Islet precursor cell (in vitro differentiated cells): ENCODE measurements at regions not wholly inside any gene's neighbourhood (a gene's known extent, or its start where the extent isn't known, plus 50 kb on each side); places are given as distances from the start of the nearest gene placed in this dataset.

Source experiments
- DNase-seq: peaks from one replicate; pipeline ENCODE4 v3.0.0-alpha.2; 2018

- no peak for DNase-seq
These were observed 151.5 kb downstream of the ATXN7L3B start for GRCh38 chr12:74689071-74689655.

DNA sequence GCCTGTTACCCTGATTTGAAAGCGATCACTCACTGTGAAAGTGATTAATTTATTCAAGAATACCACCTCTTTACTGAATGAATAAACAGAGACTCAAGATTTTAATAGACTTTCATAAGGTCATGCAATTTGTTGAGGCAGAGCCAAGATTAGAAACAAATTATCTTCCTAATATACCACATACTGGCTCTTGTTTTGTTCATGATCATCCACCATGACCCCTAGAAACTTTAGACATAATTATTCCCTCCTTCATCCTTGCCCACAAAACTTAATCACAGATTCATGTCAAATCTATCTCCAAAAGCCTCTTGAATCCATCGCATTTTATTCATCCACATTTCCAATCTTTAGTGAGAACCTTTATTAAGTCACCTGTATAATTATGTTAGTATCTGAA lies 152.3 kb downstream of the ATXN7L3B start:
- DNase-seq = no peak

DNA sequence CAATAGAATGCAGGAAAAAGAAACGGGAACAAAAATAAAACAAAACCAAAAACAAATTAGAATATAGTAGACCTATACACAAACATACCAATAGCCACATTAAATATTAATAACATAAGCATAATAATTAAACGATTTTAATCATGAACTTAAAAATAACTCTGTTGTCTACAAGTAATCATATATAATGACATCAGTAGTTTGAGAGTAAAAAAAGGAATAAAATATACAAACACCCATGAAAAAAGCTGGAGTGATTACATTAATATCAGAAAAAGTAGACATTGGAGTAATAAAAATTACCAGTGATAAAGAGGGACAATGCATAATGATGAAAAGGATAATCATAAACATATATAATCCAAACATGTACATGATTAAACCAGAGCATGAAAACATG lies 181.8 kb downstream of the ATXN7L3B start:
- DNase-seq = no peak

- no peak for DNase-seq
These were observed 185.1 kb downstream of the ATXN7L3B start for GRCh38 chr12:74722709-74723108.

GRCh38 chr12:74725154-74725553 lies 187.5 kb downstream of the ATXN7L3B start:
- no peak for DNase-seq

DNA sequence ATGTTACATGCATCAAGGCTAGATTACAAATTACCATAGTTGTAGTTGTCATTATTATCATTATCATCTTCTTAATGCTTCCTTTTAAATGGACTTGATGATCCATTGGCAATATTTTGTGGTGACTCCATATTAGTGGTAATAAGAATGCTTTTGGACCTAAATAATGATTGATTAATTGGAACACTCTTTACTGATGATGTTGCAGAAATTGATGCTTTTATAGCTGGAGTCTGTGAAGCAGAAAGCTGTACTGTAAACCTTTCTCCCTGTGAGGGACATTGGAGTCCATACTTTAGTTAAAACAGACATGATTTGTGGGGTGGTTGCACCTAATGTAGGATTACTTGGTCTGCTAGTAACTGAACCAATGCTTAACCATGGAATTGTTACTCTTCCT lies 190.4 kb downstream of the ATXN7L3B start:
- no peak for DNase-seq

DNA sequence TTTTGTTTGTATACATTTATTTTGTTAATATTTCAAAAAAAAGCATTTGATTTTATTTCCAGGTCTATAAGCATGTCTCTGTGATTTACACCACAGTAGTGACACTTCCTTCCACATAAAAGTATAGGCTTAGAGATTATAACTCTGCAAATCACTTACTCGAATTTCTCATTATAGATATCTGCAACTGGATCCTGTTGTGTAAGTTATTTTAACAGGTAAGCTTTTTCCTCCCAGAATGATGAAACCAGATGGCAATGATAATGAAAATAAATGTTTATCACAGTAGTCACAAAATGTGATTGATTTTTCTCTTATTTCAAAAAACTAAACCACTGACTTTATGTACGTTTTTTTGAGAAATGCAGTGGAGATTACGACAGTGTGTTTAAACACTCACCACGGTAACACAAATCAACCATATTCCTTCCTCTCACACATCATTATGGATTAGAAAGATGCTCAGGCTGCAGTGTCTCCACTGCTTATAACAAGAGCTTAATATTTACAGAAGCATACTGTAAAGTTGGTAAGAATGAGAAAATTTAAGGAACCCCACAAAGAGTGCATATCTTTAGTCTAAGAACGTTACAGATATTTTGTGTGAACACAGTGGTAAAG lies 194.6 kb downstream of the ATXN7L3B start:
- no peak for DNase-seq

DNA sequence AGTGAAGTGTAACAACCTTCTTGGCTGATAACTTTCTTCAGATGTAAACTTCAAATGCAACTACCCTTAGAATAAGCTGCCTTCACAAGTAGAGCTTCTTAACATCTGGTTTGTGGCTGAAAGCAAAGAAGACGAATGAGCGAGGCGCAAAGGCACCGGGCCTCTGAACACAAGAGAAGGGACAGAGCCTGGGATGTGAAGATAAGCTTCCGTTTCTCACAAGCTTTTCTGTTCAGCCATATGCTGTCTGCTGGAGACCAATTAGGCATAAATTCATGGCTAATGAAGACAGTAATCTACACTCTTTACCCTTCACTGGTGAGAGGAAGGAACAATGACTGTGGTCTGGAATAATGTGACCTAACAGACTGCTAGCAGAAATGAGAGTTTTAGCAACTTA lies 195.2 kb downstream of the ATXN7L3B start:
- peak; percentile 57 for DNase-seq

- DNase-seq = no peak
These were observed 203.5 kb downstream of the ATXN7L3B start for GRCh38 chr12:74741112-74741511.

- no peak for DNase-seq
These were observed 209.7 kb downstream of the ATXN7L3B start for GRCh38 chr12:74747305-74747704.

GRCh38 chr12:74751441-74751840 lies 213.8 kb downstream of the ATXN7L3B start:
- no peak for DNase-seq

- no peak for DNase-seq
These were observed 214.6 kb downstream of the ATXN7L3B start for GRCh38 chr12:74752215-74752614.

- no peak for DNase-seq
These were observed 232.9 kb downstream of the ATXN7L3B start for GRCh38 chr12:74770552-74770951.

- DNase-seq = no peak
These were observed 237.6 kb downstream of the ATXN7L3B start for GRCh38 chr12:74775276-74775675.

DNA sequence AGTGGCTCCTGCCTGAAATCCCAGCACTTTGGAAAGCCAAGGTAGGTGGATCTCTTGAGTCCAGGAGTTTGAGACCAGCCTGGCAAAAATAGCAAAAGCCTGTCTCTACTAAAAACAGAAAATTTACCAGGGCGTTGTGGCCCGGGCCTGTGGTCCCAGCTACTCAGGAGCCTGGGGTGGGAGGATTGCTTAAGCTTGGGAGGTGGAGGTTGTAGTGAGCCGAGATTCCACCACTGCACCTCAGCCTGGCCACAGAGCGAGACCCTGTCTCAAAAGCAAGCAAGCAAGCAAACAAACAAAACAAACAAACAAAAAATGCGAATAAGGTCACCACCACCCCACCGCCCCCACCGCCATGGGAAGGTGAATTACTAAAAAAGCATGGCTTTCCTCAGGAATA lies 238.7 kb downstream of the ATXN7L3B start:
- no peak for DNase-seq

DNA sequence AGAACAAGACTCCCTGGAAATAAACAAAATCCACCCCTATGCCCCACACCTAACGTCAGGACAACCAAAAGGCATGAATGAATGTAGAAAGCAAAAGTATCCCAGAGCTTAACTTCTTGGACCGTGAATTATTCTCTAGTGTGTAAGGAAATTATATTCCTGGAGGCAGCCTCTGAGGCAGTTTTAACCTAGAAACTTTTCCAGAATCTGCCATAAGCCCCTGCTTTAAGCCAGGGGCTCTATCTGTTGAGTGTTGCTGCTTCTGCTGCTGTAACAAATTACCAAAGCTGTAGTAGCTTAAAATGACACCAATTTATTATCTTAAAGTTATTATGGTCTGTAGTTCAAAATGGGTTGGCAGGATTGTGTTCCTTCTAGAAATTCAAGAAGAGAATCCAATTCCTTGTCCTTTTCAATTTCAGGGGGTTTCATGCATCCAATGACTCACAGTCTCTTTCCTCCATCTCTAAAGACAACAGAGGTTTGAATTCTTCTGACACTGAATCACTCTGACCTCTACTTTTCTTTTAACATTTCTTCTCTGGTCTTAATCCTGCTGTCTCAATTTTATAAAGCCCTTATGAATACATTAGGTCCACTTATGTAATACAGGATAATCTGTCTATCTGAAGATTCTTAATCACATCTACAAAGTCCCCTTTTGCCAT lies 242.7 kb downstream of the ATXN7L3B start:
- DNase-seq = no peak

GRCh38 chr12:74780850-74781241 lies 243.2 kb downstream of the ATXN7L3B start:
- peak; percentile 57 for DNase-seq

DNA sequence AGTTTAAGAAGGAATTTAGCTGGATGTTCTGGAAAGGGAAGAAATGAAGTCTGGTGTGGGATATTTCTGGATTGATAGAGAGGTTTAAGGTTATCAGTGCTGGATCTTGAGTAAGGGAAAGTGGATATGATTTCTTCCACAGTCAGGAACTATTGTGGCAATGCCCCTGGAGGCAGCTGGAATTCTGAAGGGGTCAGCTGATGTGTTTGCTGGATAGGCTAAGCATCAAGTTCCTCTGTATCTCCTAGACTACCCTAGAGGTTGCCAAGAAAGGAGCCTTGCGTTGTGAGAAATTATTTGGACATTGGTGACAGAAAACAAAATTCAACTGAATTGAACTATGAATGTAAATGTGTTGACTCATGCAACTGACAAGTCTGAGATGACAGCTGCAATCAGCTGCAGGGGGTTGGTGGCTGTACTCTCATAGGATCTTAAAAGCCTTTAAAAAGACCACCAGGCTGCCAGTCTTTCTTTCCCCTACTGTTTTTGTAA lies 244.4 kb downstream of the ATXN7L3B start:
- DNase-seq = peak; percentile 65

DNA sequence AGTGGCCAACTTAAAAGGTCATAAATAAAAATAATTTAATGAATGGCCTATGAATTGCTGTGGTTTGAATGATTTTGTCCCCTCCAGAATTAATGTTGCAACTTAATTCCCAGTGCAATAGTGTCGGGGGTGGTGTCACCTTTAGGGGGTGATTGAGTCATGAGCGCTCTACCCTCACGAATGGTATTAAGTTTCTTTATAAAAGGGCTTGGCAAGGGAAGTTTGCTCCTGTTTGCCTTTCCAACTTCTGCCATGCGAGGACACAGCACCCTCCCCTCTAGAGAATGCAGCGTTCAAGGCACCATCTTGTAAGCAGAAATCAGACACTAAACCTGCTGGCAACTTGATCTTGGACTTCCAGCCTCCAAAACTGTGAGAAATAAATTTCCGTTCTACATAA lies 253.3 kb downstream of the ATXN7L3B start:
- DNase-seq = no peak

DNA sequence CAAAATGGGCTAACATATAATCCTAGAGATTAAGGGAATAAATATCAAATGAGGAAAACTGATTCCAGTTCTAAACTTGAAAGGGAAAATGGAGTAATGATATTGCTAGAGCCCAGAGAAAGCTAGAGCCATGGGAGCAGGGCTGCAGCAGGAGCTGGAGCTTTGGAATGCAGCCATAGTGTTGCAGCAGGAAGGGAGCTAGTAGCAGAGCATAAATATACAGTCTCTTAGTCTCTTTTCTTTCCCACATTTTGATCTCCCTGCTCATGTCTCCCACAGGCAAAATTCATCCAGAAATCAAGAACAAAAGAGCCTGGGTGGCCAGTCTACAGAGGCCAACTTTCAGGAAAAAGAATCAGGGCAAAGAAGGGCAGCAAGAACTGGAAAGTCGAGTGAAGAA lies 253.7 kb downstream of the ATXN7L3B start:
- peak; percentile 59 for DNase-seq

GRCh38 chr12:74794522-74794921 lies 256.9 kb downstream of the ATXN7L3B start:
- no peak for DNase-seq

DNA sequence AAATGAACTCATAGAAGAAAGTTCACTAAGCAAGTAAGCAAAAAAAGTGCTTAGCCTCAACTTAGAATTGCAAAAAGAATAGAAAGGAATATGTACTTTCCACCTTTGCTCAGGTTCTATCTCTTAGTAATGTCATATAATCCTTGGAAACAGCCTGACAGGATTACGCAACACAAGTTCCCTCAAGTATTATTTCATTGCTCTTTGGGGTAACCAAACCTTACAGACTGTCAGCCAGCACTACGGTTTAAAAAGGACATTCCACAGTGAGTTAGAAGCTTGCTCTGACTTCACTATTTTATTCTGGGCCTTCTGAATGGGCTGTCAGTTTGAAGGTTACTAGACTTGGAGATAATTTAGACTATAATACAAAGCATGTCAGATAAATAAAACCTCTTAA lies 264.0 kb downstream of the ATXN7L3B start:
- no peak for DNase-seq

DNA sequence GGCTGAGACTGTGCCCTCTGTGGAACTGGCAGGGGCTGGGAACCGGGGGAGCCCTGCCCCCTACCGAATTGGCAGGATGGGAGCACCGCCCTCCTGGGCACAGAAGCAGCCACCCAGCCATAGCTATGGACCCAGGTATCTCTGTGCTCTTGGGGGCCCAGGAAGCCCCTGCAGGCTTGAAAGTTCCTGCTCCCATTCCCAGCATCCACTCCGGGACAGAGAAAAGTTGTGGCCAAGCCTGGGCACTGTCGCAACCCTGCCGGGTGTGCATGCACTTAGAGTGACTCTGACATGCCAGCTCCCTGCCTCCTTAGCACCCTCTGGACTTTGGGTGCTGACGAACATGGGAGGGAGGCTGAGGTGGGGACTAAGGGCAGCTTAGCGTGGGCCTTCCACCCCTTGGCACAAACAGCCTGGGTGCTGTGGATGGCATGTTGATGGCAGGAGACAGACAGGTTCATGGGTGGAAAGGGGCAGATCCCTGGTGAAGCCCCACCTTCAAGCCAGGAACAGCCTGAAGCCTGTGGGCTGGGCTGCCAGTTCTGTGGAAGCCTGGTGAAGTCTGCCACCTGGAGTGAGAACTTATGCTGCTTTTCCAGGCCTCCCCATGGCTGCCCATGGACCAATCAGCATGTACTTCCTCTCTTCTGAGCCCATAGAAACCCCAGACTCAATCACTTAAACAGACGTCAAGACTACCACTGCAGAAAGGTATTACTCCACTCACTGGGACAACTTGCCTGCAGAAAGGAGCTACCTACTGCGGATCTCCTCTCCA lies 279.0 kb downstream of the ATXN7L3B start:
- DNase-seq = peak; percentile 49

- peak; percentile 49 for DNase-seq
These were observed 279.9 kb downstream of the ATXN7L3B start for GRCh38 chr12:74817499-74817898.
